Gastrocnemius medialis (tissue), 4 donors: ENCODE measurements at regions not wholly inside any gene's neighbourhood (a gene's known extent, or its start where the extent isn't known, plus 50 kb on each side); places are given as distances from the start of the nearest gene placed in this dataset.

Experiments used
- ATAC-seq, 2 donors: fragments of 150-250 bp; one replicate each; pipeline ENCODE4 v1.9.1; 2016
- DNase-seq, 2 donors: peaks; one replicate each; pipeline ENCODE4 v3.0.0-alpha.2; 2019
- H3K27ac ChIP-seq, 4 donors: fragments of 200-600 bp; sonication (generic); 1 replicate in 1 of 4; 2 replicates in 3 of 4; pipeline ENCODE4 v1.5.1; 2016 to 2018; ENCODE audit warnings: mild to moderate bottlenecking in 2 of 4, moderate library complexity in 1 of 4
- H3K27me3 ChIP-seq, 3 donors: fragments of 200-600 bp; sonication (generic) in 2 of 3; 1 replicate in 1 of 3; 2 replicates in 2 of 3; pipeline versions ENCODE4 v1.5.1 to v1.6.0; 2016 to 2019; ENCODE audit warnings: mild to moderate bottlenecking in 1 of 3, moderate library complexity in 1 of 3
- H3K36me3 ChIP-seq, 2 donors: fragments of 200-600 bp; sonication (generic) in 1 of 2; one replicate each; pipeline ENCODE4 v1.5.1; 2017 to 2018
- H3K4me1 ChIP-seq, 2 donors: fragments of 200-600 bp; sonication (generic) in 1 of 2; one replicate each; pipeline ENCODE4 v1.5.1; 2016 to 2017; ENCODE audit warnings: mild to moderate bottlenecking in 2 of 2
- H3K4me3 ChIP-seq, 4 donors: fragments of 200-600 bp; sonication (generic) in 3 of 4; 1 replicate in 1 of 4; 2 replicates in 3 of 4; pipeline ENCODE4 v1.5.1; 2016 to 2019; ENCODE audit warnings: mild to moderate bottlenecking in 2 of 4
- H3K9me3 ChIP-seq, 3 donors: fragments of 200-600 bp; sonication (generic) in 2 of 3; 1 replicate in 1 of 3; 2 replicates in 2 of 3; pipeline ENCODE4 v1.5.1; 2016 to 2019
- POLR2A ChIP-seq, 2 donors: fragments of 450-650 bp; IDR thresholded peaks; one replicate each; pipeline ENCODE4 v1.6.1; 2017; ENCODE audit warnings: antibody characterized with exemption in 2 of 2, mild to moderate bottlenecking in 2 of 2, moderate library complexity in 2 of 2
- in situ Hi-C, 4 donors: fragments of 200-750 bp; cut with MboI; loops; one replicate each; pipeline versions ENCODE4 v1.15.0 to v1.8.0; 2017; ENCODE audit warnings: low sequenced_read_pairs in 4 of 4
- intact Hi-C: fragments of 100-400 bp; cut with DNase I; formaldehyde crosslinking; loops from one replicate; pipeline ENCODE4 v1.15.1; 2023; ENCODE audit warnings: low total_unique reads
- TF ChIP-seq, protein P1 (sequence below), 5 experiments: fragments of 450-650 bp in 3 of 5; fragments of 200-600 bp in 2 of 5; sonication (generic) in 2 of 5; IDR thresholded peaks in 4 of 5; conservative IDR thresholded peaks in 1 of 5; 1 replicate in 4 of 5; 2 replicates in 1 of 5; pipeline ENCODE4 v1.5.1; 2016 to 2019; ENCODE audit warnings: antibody characterized with exemption in 5 of 5, mild to moderate bottlenecking in 3 of 5, moderate library complexity in 3 of 5

DNA sequence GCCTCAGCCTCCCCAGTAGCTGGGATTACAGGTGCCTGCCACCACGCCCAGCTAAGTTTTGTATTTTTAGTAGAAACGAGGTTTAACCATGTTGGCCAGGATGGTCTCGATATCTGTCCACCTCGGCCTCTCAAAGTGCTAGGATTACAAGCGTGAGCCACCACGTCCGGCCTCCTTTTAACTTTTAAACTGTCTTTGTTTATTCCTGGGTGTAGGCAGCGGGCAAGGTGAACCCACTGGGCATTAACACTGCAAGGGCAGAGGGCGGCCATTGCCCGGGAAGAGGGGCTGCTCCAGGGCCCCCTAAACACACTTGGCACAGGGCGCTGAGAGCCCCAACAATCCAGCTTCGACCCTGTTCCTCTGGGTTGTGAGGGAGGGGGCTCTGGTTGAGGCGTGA, 693.6 kb downstream of the BRD1 start:
- Histone ChIP-seq H3K27ac (no peak overlapping the region), H3K36me3 (no peaks in the 10 kb centered on the region), H3K27me3 (peaks cover 0 to 3% (median 0%) of the 10 kb centered on the region in 3 donors), H3K9me3 (no peaks in the 10 kb centered on the region), H3K4me1 (no peaks in the 10 kb centered on the region), H3K4me3 (no peak overlapping the region)
- ATAC-seq (no peak), DNase-seq (no peak)
- intact Hi-C loops, result no loop called here
- TF ChIP-seq, protein P1, sequence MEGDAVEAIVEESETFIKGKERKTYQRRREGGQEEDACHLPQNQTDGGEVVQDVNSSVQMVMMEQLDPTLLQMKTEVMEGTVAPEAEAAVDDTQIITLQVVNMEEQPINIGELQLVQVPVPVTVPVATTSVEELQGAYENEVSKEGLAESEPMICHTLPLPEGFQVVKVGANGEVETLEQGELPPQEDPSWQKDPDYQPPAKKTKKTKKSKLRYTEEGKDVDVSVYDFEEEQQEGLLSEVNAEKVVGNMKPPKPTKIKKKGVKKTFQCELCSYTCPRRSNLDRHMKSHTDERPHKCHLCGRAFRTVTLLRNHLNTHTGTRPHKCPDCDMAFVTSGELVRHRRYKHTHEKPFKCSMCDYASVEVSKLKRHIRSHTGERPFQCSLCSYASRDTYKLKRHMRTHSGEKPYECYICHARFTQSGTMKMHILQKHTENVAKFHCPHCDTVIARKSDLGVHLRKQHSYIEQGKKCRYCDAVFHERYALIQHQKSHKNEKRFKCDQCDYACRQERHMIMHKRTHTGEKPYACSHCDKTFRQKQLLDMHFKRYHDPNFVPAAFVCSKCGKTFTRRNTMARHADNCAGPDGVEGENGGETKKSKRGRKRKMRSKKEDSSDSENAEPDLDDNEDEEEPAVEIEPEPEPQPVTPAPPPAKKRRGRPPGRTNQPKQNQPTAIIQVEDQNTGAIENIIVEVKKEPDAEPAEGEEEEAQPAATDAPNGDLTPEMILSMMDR (IDR thresholded peaks at IDR 0.05 in 4 of 5, conservative IDR thresholded peaks at IDR 0.05 in 1 of 5), result no peak
- TF ChIP-seq POLR2A (IDR thresholded peaks at IDR 0.05), result no peak
- in situ Hi-C loops, result no loop called here

DNA sequence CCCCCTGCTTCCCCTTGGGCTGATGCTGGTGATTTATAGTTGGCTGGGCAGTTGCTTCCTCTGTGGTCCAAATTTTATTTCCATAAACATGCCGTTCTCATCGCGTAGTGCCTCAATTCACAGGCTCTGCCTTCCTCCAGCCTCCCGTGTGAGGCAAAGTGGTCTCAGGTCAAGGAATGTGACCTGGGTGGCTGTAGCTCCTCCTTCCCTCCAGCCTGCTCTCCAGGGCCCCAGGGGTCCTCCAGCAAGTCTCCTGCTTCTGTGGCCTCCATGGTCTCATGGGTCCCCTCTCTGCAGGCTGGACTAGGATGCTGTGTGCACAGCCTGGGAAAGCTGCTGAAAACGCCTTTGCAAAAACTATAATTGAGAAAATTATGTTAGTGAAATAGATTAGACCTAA, 694.1 kb downstream of the BRD1 start:
- H3K4me3 ChIP-seq, result no peak overlapping the region
- H3K27ac ChIP-seq, result no peak overlapping the region
- peaks cover 0 to 3% (median 0%) of the 10 kb centered on the region in 3 donors for H3K27me3 ChIP-seq
- intact Hi-C loops (no loop called here), in situ Hi-C loops (no loop called here)
- H3K36me3 ChIP-seq, result no peaks in the 10 kb centered on the region
- TF ChIP-seq POLR2A (IDR thresholded peaks at IDR 0.05), result no peak
- TF ChIP-seq, protein P1 (IDR thresholded peaks at IDR 0.05 in 4 of 5, conservative IDR thresholded peaks at IDR 0.05 in 1 of 5), result no peak
- no peak for DNase-seq
- no peaks in the 10 kb centered on the region for H3K9me3 ChIP-seq
- ATAC-seq, result no peak
- no peaks in the 10 kb centered on the region for H3K4me1 ChIP-seq

DNA sequence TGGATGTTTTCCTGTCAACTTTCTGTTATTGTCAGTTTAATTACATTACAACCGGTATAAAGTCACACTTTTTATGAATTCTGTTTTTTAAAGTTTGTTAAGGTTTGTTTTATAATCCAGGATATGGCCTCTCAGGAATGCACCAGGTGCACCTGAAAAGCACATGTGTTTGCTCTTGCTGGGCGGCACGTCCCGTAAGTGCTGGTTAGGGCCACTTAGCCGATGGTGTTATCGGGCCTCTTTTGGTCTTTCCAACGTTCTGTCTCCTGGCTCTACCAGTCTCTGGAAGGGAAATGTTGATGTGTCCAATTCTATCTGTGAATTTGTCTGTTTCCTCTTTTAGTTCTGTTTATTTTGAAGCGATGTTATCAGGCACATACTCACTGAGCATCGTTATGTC, 695.7 kb downstream of the BRD1 start:
- intact Hi-C loops, result no loop called here
- Histone ChIP-seq H3K36me3 (no peaks in the 10 kb centered on the region), H3K4me1 (no peaks in the 10 kb centered on the region), H3K27me3 (peaks cover 0 to 3% (median 0%) of the 10 kb centered on the region in 3 donors), H3K4me3 (no peak overlapping the region), H3K27ac (no peak overlapping the region), H3K9me3 (no peaks in the 10 kb centered on the region)
- no peak for DNase-seq
- TF ChIP-seq POLR2A (IDR thresholded peaks at IDR 0.05), result no peak
- TF ChIP-seq, protein P1 (IDR thresholded peaks at IDR 0.05 in 4 of 5, conservative IDR thresholded peaks at IDR 0.05 in 1 of 5), result no peak
- no peak for ATAC-seq
- in situ Hi-C loops, result no loop called here

DNA sequence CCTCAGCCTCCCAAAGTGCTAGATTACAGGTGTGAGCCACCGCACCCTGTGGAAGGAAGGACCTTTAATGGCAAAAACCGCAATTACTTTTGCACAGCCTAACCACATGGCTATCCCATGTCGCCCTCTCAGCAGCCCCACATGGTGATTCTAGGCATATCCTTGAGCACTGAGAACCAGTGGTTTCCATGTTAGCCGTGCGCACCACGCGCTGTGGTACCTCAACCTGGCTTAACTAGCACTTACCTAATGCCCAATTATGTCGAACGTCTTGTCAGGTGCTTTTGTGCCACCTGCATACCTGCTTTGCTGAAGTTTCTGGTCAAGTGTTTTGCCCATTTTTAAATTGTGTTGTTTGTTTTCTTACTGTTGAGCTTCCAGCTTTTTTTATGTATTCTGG, 697.9 kb downstream of the BRD1 start:
- H3K4me3 ChIP-seq, result no peak overlapping the region
- in situ Hi-C loops, result no loop called here
- no peak for DNase-seq
- no peaks in the 10 kb centered on the region for H3K9me3 ChIP-seq
- intact Hi-C loops, result no loop called here
- TF ChIP-seq POLR2A (IDR thresholded peaks at IDR 0.05), result no peak
- TF ChIP-seq, protein P1 (IDR thresholded peaks at IDR 0.05 in 4 of 5, conservative IDR thresholded peaks at IDR 0.05 in 1 of 5), result no peak
- H3K4me1 ChIP-seq, result no peaks in the 10 kb centered on the region
- H3K27me3 ChIP-seq, result no peaks in the 10 kb centered on the region
- no peak overlapping the region for H3K27ac ChIP-seq
- no peaks in the 10 kb centered on the region for H3K36me3 ChIP-seq
- ATAC-seq, result no peak

DNA sequence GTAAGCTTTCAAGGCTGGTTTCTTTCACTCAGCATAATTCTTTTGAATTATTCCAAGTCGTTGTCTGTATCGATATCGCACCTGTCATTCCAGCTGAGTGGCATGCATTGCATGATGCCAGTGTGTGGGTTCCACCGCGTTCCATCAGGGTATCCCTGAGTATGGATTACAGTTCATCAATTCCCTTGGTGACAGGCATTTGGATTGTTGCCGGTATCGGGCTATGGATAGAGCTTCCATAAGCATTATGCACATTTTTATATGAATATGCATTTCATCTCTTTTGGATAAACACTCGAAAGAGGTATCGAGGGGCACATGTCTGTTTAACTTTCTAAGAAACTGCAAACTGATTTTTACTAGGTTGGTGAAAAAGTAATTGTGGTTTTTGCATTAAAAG, 698.8 kb downstream of the BRD1 start:
- in situ Hi-C loops (no loop called here), intact Hi-C loops (no loop called here)
- Histone ChIP-seq H3K36me3 (no peaks in the 10 kb centered on the region), H3K27ac (no peak overlapping the region), H3K9me3 (no peaks in the 10 kb centered on the region), H3K4me1 (no peaks in the 10 kb centered on the region), H3K27me3 (no peaks in the 10 kb centered on the region), H3K4me3 (no peak overlapping the region)
- no peak for ATAC-seq
- TF ChIP-seq, protein P1 (IDR thresholded peaks at IDR 0.05 in 4 of 5, conservative IDR thresholded peaks at IDR 0.05 in 1 of 5), result no peak
- TF ChIP-seq POLR2A (IDR thresholded peaks at IDR 0.05), result no peak
- no peak for DNase-seq
